Astrocyte of the cerebellum (primary cell): ENCODE measurements at regions not wholly inside any gene's neighbourhood (a gene's known extent, or its start where the extent isn't known, plus 50 kb on each side); places are given as distances from the start of the nearest gene placed in this dataset.

Experiments
- DNase-seq: peaks from one replicate; pipeline ENCODE4 v3.0.0-alpha.2; 2011; ENCODE audit warnings: low read depth
- H3K4me3 ChIP-seq: 2 replicates; pipeline ENCODE4 v1.5.1; 2011; ENCODE audit warnings: mild to moderate bottlenecking, low read depth, low read length, moderate library complexity
- CTCF ChIP-seq: IDR thresholded peaks from 2 replicates; pipeline ENCODE4 v1.5.1; 2012; ENCODE audit warnings: low read length, low read depth, moderate library complexity, mild to moderate bottlenecking; ENCODE audit errors: missing control alignments
- in situ Hi-C: cut with HindIII; loops from 2 replicates; pipeline ENCODE4 v1.10.0; 2017; ENCODE audit warnings: low sequenced_read_pairs

DNA sequence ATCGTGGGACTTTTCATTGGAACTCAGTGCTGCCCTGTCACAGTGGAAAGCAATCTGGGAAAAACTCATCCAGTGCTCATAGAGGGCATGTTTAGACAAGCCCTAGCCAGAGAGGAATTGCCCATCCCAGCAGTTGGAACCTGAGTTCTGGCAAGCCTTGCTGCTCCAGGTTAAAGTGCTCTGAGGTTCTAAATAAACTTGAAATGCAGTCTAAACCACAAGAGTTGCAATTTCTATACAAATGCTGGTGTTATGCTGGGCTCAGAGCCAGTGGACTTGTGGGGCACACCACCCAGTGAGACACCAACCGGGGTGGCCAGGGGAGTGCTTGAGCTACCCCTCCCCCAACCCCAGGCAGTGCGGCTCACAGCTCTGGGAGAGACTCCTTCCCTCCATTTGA is 142.8 kb upstream of the PPP1R2C start:
- no peak for DNase-seq
- in situ Hi-C loops, result no loop called here
- no peak for TF ChIP-seq CTCF
- no peak overlapping the region for H3K4me3 ChIP-seq

DNA sequence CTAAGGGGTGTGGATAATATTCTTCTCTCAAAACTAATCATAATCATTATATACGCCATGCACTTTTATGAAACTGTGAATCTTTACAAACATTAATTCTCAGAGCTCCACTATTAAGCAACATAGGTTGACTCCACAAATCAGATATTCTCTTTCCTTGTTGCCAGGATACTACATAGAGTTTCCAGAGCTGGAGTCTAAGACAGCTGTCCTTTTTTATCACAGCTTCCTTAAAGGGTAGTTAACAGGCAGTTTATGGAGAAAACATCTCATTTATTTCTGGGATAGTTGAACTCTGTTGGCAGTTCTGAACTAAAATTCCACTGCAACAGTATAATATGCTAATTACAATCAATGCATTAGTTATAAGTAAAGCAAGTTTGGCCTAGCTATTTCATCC is 152.1 kb upstream of the PPP1R2C start:
- in situ Hi-C loops, result no loop called here
- no peak overlapping the region for H3K4me3 ChIP-seq
- DNase-seq, result no peak
- no peak for TF ChIP-seq CTCF

GRCh38 chrX:42930951-42931350 is 153.0 kb upstream of the PPP1R2C start:
- DNase-seq, result no peak
- in situ Hi-C loops, result no loop called here
- no peak overlapping the region for H3K4me3 ChIP-seq
- TF ChIP-seq CTCF, result no peak

- TF ChIP-seq CTCF, result no peak
- no peak for DNase-seq
- no peak overlapping the region for H3K4me3 ChIP-seq
- in situ Hi-C loops, result no loop called here
These were observed 155.2 kb upstream of the PPP1R2C start for GRCh38 chrX:42933187-42933586.

- TF ChIP-seq CTCF, result no peak
- H3K4me3 ChIP-seq, result no peak overlapping the region
- no peak for DNase-seq
- in situ Hi-C loops, result no loop called here
These were observed 156.2 kb upstream of the PPP1R2C start for GRCh38 chrX:42934020-42934726.

- H3K4me3 ChIP-seq, result no peak overlapping the region
- in situ Hi-C loops, result no loop called here
- no peak for TF ChIP-seq CTCF
- no peak for DNase-seq
These were observed 163.7 kb upstream of the PPP1R2C start for GRCh38 chrX:42941671-42942070.
